Fibroblast of lung (primary cell): ENCODE measurements at regions not wholly inside any gene's neighbourhood (a gene's known extent, or its start where the extent isn't known, plus 50 kb on each side); places are given as distances from the start of the nearest gene placed in this dataset.

ENCODE experiments used
- EZH2 ChIP-seq: IDR thresholded peaks from 2 replicates; pipeline ENCODE4 v1.5.1; 2012; ENCODE audit warnings: low read length, control low read depth, mild to moderate bottlenecking; ENCODE audit errors: missing control alignments
- TF ChIP-seq, protein P1 (sequence below), 2 donors: IDR thresholded peaks in 1 of 2; conservative IDR thresholded peaks in 1 of 2; 1 replicate in 1 of 2; 2 replicates in 1 of 2; pipeline ENCODE4 v1.5.1; 2011 to 2012; ENCODE audit warnings: low read length in 2 of 2, control low read depth in 1 of 2, inconsistent platforms in 1 of 2, low read depth in 1 of 2, mild to moderate bottlenecking in 1 of 2

DNA sequence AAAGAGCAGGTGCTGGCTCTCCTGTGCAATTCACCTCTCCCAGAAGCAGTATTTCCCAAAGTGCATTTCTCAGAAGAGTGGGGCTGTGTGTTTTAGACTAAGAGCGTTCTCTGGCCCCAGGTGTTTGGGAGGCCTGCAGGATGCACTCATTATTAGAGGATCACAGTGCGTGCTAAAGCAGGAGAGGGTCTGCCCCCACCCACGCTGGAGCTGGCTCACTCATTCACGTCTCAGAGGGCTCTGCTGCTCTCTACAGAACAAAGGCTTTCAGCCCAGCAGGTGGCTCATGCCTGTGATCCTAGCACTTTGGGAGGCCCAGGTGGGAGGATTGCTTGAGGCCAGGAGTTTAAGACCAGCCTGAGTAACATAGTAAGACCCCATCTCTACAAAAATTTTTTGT is 756.7 kb downstream of the UQCRFS1 start:
- TF ChIP-seq, protein P1, sequence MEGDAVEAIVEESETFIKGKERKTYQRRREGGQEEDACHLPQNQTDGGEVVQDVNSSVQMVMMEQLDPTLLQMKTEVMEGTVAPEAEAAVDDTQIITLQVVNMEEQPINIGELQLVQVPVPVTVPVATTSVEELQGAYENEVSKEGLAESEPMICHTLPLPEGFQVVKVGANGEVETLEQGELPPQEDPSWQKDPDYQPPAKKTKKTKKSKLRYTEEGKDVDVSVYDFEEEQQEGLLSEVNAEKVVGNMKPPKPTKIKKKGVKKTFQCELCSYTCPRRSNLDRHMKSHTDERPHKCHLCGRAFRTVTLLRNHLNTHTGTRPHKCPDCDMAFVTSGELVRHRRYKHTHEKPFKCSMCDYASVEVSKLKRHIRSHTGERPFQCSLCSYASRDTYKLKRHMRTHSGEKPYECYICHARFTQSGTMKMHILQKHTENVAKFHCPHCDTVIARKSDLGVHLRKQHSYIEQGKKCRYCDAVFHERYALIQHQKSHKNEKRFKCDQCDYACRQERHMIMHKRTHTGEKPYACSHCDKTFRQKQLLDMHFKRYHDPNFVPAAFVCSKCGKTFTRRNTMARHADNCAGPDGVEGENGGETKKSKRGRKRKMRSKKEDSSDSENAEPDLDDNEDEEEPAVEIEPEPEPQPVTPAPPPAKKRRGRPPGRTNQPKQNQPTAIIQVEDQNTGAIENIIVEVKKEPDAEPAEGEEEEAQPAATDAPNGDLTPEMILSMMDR (conservative IDR thresholded peaks at IDR 0.05 in 1 of 2, IDR thresholded peaks at IDR 0.05 in 1 of 2; ENCODE audit: low read depth in 1 of 2, low read length in 2 of 2): no peak
- no peak for TF ChIP-seq EZH2
